ENCODE measurements at regions not wholly inside any gene's neighbourhood (a gene's known extent, or its start where the extent isn't known, plus 50 kb on each side); places are given as distances from the start of the nearest gene placed in this dataset.

GRCh38 chr6:146898888-146899227 lies 300.1 kb downstream of the ADGB start:
- Histone ChIP-seq H3K4me1 (ENCODE audit: insufficient read depth, low read length) (no peaks in the 10 kb centered on the region), H3K4me2 (ENCODE audit: insufficient read depth, low read length) (no peak overlapping the region)

GRCh38 chr6:146901940-146902816 lies 302.0 kb upstream of the STXBP5 start:
- ATAC-seq (ENCODE audit: insufficient read depth, low read depth) (no peak), DNase-seq (no peak)
- no peak overlapping the region for H2AFZ ChIP-seq (ENCODE audit: low read depth, low read length)
- no peaks in the 10 kb centered on the region for H3K79me2 ChIP-seq (ENCODE audit: insufficient read depth, low read length)
- H3K4me3 ChIP-seq (ENCODE audit: low read depth in 1 of 2, low read length in 2 of 2) = no peak overlapping the region
- no peak overlapping the region for H3K27ac ChIP-seq (ENCODE audit: low read length)
- no peaks in the 10 kb centered on the region for H4K20me1 ChIP-seq (ENCODE audit: insufficient read depth, low read length)
- no peaks in the 10 kb centered on the region for H3K36me3 ChIP-seq (ENCODE audit: insufficient read depth, low read length)
- no peaks in the 10 kb centered on the region for H3K27me3 ChIP-seq (ENCODE audit: insufficient read depth, low read length, poor library complexity)
- H3K9ac ChIP-seq (ENCODE audit: low read depth, low read length) = no peak overlapping the region
- H3K4me2 ChIP-seq (ENCODE audit: insufficient read depth, low read length) = no peak overlapping the region
- no peaks in the 10 kb centered on the region for H3K4me1 ChIP-seq (ENCODE audit: insufficient read depth, low read length)
- no peak for TF ChIP-seq EZH2 (IDR thresholded peaks at IDR 0.05; ENCODE audit: borderline replicate concordance, low read depth, low read length, severe bottlenecking)
- TF ChIP-seq, protein P1, sequence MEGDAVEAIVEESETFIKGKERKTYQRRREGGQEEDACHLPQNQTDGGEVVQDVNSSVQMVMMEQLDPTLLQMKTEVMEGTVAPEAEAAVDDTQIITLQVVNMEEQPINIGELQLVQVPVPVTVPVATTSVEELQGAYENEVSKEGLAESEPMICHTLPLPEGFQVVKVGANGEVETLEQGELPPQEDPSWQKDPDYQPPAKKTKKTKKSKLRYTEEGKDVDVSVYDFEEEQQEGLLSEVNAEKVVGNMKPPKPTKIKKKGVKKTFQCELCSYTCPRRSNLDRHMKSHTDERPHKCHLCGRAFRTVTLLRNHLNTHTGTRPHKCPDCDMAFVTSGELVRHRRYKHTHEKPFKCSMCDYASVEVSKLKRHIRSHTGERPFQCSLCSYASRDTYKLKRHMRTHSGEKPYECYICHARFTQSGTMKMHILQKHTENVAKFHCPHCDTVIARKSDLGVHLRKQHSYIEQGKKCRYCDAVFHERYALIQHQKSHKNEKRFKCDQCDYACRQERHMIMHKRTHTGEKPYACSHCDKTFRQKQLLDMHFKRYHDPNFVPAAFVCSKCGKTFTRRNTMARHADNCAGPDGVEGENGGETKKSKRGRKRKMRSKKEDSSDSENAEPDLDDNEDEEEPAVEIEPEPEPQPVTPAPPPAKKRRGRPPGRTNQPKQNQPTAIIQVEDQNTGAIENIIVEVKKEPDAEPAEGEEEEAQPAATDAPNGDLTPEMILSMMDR (IDR thresholded peaks at IDR 0.05; ENCODE audit: borderline replicate concordance, extremely low read depth, low read length, poor library complexity, severe bottlenecking) = peak; percentile 15
- no peaks in the 10 kb centered on the region for H3K9me3 ChIP-seq (ENCODE audit: insufficient read depth, low read length, severe bottlenecking)

More at GRCh38 chr6:146898888-146899227, 300.1 kb downstream of the ADGB start:
- ATAC-seq (ENCODE audit: insufficient read depth, low read depth) (no peak), DNase-seq (no peak)
- Histone ChIP-seq H3K9me3 (ENCODE audit: insufficient read depth, low read length, severe bottlenecking) (no peaks in the 10 kb centered on the region), H3K4me3 (ENCODE audit: low read depth in 1 of 2, low read length in 2 of 2) (no peak overlapping the region), H2AFZ (ENCODE audit: low read depth, low read length) (no peak overlapping the region), H3K27ac (ENCODE audit: low read length) (no peak overlapping the region), H3K27me3 (ENCODE audit: insufficient read depth, low read length, poor library complexity) (no peaks in the 10 kb centered on the region), H4K20me1 (ENCODE audit: insufficient read depth, low read length) (no peaks in the 10 kb centered on the region), H3K79me2 (ENCODE audit: insufficient read depth, low read length) (no peaks in the 10 kb centered on the region), H3K9ac (ENCODE audit: low read depth, low read length) (no peak overlapping the region), H3K36me3 (ENCODE audit: insufficient read depth, low read length) (no peaks in the 10 kb centered on the region)
- TF ChIP-seq EZH2 (IDR thresholded peaks at IDR 0.05; ENCODE audit: borderline replicate concordance, low read depth, low read length, severe bottlenecking) = no peak
- TF ChIP-seq, protein P1 (IDR thresholded peaks at IDR 0.05; ENCODE audit: borderline replicate concordance, extremely low read depth, low read length, poor library complexity, severe bottlenecking) = no peak

GRCh38 chr6:146902846-146903245 lies 301.4 kb upstream of the STXBP5 start:
- H3K4me1 ChIP-seq (ENCODE audit: insufficient read depth, low read length) = no peaks in the 10 kb centered on the region

More at GRCh38 chr6:146902846-146903245, 301.4 kb upstream of the STXBP5 start:
- H3K4me3 ChIP-seq (ENCODE audit: low read depth in 1 of 2, low read length in 2 of 2) = no peak overlapping the region
- no peaks in the 10 kb centered on the region for H3K36me3 ChIP-seq (ENCODE audit: insufficient read depth, low read length)
- no peaks in the 10 kb centered on the region for H3K79me2 ChIP-seq (ENCODE audit: insufficient read depth, low read length)
- no peaks in the 10 kb centered on the region for H4K20me1 ChIP-seq (ENCODE audit: insufficient read depth, low read length)
- H3K9me3 ChIP-seq (ENCODE audit: insufficient read depth, low read length, severe bottlenecking) = no peaks in the 10 kb centered on the region
- H3K4me2 ChIP-seq (ENCODE audit: insufficient read depth, low read length) = no peak overlapping the region
- no peak overlapping the region for H3K27ac ChIP-seq (ENCODE audit: low read length)
- no peak for DNase-seq
- TF ChIP-seq, protein P1 (IDR thresholded peaks at IDR 0.05; ENCODE audit: borderline replicate concordance, extremely low read depth, low read length, poor library complexity, severe bottlenecking) = no peak
- ATAC-seq (ENCODE audit: insufficient read depth, low read depth) = no peak
- no peaks in the 10 kb centered on the region for H3K27me3 ChIP-seq (ENCODE audit: insufficient read depth, low read length, poor library complexity)
- H3K9ac ChIP-seq (ENCODE audit: low read depth, low read length) = no peak overlapping the region
- no peak overlapping the region for H2AFZ ChIP-seq (ENCODE audit: low read depth, low read length)
